NB4 (cell line): ENCODE measurements at regions not wholly inside any gene's neighbourhood (a gene's known extent, or its start where the extent isn't known, plus 50 kb on each side); places are given as distances from the start of the nearest gene placed in this dataset.

Source experiments
- DNase-seq: peaks from one replicate; pipeline ENCODE4 v3.0.0; 2010; ENCODE audit warnings: low read depth
- H3K4me3 ChIP-seq: one replicate; pipeline ENCODE4 v1.5.1; 2011; ENCODE audit warnings: mild to moderate bottlenecking, low read depth, low read length, moderate library complexity
- MYC ChIP-seq: IDR thresholded peaks from 2 replicates; pipeline ENCODE4 v1.6.1; 2011; ENCODE audit warnings: low read depth, low read length
- POLR2A ChIP-seq: IDR thresholded peaks from 2 replicates; pipeline ENCODE4 v1.6.1; 2011; ENCODE audit warnings: mild to moderate bottlenecking; ENCODE audit not compliant: insufficient read length; ENCODE audit errors: extremely low read depth
- TF ChIP-seq, protein P1 (sequence below): IDR thresholded peaks from one replicate; pipeline ENCODE4 v1.5.1; 2012; ENCODE audit warnings: low read depth, low read length
- TF ChIP-seq, protein P2 (sequence below): IDR thresholded peaks from 2 replicates; pipeline ENCODE4 v1.6.1; 2011; ENCODE audit warnings: low read depth, low read length

DNA sequence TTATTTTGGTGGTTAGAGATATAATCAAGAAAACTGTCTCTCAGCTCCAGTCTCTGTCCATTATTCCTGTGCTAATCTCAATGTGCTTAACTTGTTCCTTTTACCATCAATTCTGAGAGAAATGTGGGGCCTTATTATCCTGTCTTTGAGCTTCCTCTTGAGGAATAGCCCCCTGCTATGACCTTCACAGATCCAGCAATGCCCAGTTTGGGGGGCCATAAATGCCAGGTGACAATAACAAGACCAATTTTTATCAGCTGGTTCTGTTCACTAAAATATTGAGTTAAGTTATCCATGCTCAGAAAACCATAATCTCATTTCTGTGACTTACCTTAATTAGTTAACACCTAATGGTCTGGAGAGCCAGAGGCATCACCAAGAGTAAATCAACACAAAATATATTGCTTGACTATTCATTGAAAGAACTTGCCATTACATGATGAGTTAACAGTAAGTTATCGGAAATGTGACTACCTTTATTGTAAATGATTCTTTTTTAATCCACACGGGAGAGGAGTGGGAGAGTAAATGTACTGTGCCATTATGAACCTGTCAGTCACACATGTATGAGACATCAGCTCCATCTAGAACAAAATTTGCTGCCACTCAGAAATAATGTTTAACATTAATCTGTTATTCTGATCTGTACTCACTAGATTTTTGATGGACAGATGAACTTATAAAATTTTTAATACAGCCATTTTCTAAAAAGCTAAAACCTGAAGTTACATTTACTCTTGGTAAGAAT lies 149.7 kb downstream of the ID4 start:
- TF ChIP-seq POLR2A: no peak
- TF ChIP-seq, protein P1, sequence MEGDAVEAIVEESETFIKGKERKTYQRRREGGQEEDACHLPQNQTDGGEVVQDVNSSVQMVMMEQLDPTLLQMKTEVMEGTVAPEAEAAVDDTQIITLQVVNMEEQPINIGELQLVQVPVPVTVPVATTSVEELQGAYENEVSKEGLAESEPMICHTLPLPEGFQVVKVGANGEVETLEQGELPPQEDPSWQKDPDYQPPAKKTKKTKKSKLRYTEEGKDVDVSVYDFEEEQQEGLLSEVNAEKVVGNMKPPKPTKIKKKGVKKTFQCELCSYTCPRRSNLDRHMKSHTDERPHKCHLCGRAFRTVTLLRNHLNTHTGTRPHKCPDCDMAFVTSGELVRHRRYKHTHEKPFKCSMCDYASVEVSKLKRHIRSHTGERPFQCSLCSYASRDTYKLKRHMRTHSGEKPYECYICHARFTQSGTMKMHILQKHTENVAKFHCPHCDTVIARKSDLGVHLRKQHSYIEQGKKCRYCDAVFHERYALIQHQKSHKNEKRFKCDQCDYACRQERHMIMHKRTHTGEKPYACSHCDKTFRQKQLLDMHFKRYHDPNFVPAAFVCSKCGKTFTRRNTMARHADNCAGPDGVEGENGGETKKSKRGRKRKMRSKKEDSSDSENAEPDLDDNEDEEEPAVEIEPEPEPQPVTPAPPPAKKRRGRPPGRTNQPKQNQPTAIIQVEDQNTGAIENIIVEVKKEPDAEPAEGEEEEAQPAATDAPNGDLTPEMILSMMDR: no peak
- TF ChIP-seq, protein P2, sequence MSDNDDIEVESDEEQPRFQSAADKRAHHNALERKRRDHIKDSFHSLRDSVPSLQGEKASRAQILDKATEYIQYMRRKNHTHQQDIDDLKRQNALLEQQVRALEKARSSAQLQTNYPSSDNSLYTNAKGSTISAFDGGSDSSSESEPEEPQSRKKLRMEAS: no peak
- TF ChIP-seq MYC: no peak
- no peak for DNase-seq
- H3K4me3 ChIP-seq: no peak overlapping the region

DNA sequence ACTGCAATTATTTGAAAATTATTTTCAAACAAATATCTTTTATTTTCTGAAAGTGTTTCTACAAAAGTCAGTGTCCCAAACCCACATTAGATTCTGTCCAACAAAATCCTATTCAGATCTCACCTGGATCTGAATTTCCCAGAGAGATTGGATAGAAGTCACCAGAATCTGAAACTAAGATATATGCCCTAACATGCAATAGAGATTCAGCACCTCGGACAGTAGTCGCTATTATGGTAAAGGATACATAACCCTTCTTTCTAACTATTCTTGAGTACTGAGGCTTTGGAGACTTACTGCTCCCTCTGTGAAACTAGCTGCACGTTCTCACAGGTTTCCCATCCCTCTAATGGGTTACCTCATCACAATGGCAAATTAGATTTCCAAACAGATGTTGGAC lies 151.4 kb downstream of the ID4 start:
- TF ChIP-seq MYC (no peak), POLR2A (no peak)
- TF ChIP-seq, protein P2: no peak
- TF ChIP-seq, protein P1: no peak
- H3K4me3 ChIP-seq: no peak overlapping the region
- DNase-seq: peak; percentile 31

DNA sequence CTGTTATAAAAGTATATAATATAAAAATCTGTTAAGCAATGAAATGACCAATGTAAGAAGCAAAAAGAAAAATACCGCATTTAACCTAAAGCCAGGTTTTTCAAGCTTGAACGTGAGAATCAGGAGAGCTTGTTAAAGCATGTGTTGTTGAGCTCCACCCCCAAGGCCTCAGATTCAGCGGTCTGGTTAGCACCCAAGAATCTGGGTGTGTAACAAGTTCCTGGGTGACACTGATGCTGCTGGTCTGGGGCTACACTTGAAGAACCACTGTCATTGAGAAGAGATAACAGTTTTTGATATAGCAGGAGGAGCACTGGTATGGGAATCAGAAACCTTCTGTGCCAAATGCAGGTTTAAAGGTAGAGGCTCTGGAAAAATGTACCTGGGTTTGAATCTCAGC lies 154.0 kb downstream of the ID4 start:
- no peak overlapping the region for H3K4me3 ChIP-seq
- DNase-seq: no peak
- TF ChIP-seq, protein P1: no peak
- TF ChIP-seq, protein P2: no peak
- TF ChIP-seq POLR2A (no peak), MYC (no peak)

DNA sequence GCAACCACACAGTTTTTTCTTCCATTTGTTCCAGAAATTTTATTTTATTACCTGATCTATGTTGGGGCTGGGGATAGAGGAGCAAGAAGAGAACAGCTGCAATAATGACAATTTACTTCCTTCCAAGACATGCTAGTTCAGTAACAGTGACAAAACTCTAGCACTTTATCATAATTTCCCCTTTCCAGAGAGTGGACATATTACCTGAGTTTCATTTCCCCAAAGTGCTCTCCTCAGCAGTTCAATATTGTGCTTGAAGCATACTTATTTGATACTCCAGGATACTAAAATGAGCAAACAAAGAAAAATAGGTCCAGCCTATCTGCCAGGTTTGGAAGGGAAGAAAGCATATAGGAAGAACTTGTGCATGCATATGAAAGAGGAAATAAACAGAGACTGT lies 157.7 kb downstream of the ID4 start:
- no peak for DNase-seq
- TF ChIP-seq MYC: no peak
- no peak for TF ChIP-seq POLR2A
- TF ChIP-seq, protein P1: no peak
- TF ChIP-seq, protein P2: no peak
- no peak overlapping the region for H3K4me3 ChIP-seq

DNA sequence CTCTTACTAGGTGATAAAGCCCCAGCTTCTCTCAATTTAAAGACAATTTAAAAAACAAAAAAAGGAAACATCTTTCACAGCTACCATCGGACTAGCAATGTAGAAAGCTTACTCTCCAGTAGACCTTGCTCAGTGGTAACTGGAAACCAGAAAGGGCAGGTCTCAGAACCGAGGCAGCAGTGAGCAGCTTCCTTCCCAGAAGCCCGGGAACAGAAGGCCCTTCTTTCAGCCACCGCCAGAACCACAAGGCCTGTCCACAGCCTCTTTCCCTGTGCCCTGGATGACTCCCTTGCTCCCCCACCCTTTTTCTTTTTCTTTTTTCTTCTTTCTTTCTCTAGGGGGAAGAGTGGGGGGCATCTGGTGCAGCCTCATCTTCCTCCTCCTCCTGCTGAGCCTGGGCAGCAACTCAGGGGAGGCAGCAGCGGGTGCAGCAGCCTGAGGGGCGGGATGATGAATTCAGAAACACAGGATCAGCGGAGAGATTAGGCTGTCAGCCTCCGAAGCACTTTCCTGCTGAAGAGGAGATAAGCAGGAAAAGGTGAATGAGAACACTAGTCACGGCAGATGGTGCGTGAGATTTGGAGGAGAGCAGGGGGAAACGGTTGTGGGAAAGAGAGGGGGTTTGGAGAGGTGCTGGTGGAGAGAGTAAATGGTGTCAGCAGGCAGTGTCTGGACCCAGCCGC lies 158.5 kb downstream of the ID4 start:
- TF ChIP-seq MYC: no peak
- TF ChIP-seq, protein P1: no peak
- no peak for TF ChIP-seq POLR2A
- TF ChIP-seq, protein P2: no peak
- no peak for DNase-seq
- H3K4me3 ChIP-seq: no peak overlapping the region
